Ovary (tissue), 3 donors: ENCODE measurements at regions not wholly inside any gene's neighbourhood (a gene's known extent, or its start where the extent isn't known, plus 50 kb on each side); places are given as distances from the start of the nearest gene placed in this dataset.

Experiments used
- CTCF ChIP-seq, 3 donors: fragments of 450-650 bp in 2 of 3; fragments of 200-600 bp in 1 of 3; IDR thresholded peaks; one replicate each; pipeline versions ENCODE4 v1.5.1 to v1.8.0; 2016 to 2022; ENCODE audit warnings: antibody characterized with exemption in 3 of 3, mild to moderate bottlenecking in 1 of 3
- POLR2A ChIP-seq: fragments of 450-650 bp; IDR thresholded peaks from one replicate; pipeline ENCODE4 v1.6.1; 2017; ENCODE audit warnings: antibody characterized with exemption, mild to moderate bottlenecking, moderate library complexity
- donor health status: DM: no; HTN: no; CAD: no.

- TF ChIP-seq CTCF (IDR thresholded peaks at IDR 0.05) (no peak), POLR2A (no peak)
Measured at GRCh38 chr9:129518074-129518473, 102.8 kb downstream of the C9orf50 start.
